GM21515 (cell line): ENCODE measurements at regions not wholly inside any gene's neighbourhood (a gene's known extent, or its start where the extent isn't known, plus 50 kb on each side); places are given as distances from the start of the nearest gene placed in this dataset.

ENCODE experiments used
- ATAC-seq: cut with Tn5 transposase; IDR thresholded peaks from one replicate; pipeline ENCODE4 v1.9.1; 2021; ENCODE audit not compliant: unreplicated experiment

DNA sequence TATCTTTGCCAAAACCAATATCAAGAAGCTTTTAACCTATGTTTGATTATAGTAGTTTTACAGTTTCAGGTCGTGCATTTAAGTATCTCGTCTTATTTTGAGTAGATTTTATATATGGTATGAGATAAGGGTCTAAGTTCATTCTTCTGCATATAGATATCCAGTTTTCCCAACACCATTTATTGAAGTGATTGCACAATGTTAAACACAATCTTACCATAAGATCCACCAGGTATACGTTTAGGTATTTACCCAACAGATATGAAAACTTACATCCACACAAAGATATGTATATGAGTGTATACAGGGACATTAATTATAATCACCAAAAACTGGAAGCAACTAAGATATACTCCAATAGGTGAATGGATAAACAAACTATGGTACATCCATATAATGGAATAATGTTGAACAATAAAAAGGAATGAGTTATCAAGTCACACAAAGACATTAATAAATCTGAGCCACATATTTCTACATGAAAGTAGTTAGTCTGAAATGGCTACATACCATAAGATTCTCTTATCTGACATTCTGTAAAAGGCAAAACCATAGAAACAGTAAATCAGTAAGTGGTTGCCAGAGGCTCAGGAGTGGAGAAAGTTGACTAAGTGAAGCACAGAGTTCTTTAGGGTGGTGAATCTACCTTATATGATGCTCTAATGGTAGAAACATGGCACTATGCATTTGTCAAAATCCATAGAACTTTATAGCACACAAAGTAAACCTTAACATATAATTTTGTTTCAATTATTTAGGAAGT lies 222.6 kb downstream of the NUAK1 start:
- ATAC-seq = no peak

DNA sequence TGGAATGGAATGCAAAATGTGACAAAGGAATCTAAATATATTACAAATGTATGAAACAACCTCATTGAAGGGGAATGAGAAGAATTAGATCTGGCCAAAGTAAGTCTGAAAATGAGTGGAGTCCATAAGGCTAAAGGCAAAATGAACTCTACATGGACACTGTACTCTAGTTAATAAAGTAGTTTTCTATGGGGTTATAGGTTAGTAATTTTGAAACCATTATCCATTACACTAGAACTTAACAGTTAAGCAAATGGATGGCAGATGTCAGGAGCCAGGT lies 222.1 kb downstream of the NUAK1 start:
- no peak for ATAC-seq

DNA sequence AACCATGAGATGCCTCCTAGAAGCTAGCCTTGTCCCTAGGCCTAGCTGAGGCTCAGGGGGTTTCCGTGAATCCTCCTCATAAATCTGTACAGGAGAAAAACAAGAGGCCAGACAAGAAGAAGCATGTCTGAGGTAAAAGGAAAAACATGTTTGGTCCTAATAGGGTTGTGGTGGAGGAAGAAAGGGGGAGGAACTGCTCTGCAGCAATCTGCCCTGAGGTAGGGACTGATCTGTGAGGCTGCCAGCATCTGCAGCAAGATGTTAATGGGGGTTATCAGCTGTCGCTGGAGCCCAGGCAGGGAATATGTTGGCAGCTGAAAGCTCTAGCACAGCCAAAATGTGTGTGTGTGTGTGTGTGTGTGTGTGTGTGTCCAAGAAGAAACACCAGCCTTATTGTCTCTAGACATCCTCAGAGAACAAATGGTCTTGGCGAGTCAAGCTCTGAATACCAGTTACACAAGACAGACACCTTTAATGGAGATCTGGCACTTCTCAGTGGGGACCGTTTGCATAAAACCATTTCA lies 218.5 kb downstream of the NUAK1 start:
- no peak for ATAC-seq

DNA sequence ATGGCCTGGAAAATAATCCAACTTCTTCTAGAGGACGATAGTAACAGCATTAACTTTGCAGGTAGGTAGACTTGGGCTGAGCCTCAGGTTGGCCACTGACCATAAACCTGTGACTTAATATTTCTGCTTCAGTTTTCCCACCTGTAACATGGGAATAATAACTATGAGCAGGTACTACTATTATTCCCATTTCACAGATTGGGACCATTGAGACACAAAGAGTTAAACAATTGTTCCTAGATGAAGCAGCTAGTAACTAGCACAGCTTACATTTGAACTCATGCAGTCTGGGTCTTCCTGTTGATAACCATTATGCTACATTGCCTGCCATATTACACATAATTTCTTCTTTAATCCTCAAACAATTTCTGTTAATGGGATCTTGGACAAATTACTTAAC lies 217.7 kb downstream of the NUAK1 start:
- ATAC-seq = no peak

DNA sequence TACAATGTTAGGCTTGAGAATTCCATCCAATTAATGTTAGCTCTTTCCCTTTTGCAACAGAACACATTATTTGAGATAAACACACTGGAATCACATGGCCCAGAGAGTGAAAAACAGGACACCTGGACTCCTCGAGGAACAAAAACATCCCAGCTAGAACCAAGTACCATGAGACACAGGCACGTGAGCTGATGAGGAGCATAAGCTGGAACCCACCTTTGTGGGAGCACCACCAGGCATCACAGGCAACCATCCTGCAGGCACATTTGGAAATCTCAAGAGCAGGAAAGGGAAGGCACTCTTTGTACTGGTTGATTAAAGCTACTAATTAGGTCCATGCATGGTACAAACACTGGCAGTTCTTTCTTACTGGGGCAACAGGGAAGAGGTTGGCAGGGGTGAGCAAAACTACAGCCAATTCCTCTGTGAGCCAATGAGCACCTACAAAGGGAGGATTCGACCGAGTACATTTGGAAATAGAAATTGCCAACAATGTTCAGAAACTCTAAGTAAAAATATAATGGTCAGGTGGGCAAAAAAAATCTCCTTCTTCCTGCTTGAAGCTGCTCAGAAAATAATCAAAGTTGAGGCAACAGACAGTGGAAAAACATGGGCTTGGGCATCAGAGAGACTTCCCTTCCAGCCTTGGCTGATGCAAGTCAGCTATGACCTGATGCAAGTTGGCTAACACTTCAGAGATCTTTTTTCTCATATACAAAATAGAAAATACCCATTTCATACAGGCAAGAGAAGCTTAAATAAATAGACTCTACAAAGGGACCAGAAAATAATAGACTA lies 216.7 kb downstream of the NUAK1 start:
- ATAC-seq = no peak

DNA sequence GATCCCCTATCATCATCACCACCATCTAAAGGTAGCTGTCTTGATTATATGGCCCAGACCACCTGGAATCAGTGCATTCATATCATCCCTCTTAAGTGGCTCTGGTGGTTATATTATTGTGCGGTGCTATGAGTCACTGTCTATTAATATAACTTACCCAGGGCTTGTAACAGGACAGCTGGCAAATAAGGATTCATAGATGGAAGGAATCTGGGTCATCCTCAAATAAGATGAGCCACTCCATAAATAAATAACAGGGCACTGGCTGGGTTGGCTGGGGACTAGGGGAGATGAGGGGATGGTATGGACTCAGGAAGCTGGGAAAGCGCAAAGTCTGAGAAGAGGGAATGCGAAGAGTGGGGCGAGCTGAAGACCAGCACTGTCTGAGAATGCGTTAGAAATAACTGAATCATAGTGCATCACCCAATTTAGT lies 216.1 kb downstream of the NUAK1 start:
- no peak for ATAC-seq

DNA sequence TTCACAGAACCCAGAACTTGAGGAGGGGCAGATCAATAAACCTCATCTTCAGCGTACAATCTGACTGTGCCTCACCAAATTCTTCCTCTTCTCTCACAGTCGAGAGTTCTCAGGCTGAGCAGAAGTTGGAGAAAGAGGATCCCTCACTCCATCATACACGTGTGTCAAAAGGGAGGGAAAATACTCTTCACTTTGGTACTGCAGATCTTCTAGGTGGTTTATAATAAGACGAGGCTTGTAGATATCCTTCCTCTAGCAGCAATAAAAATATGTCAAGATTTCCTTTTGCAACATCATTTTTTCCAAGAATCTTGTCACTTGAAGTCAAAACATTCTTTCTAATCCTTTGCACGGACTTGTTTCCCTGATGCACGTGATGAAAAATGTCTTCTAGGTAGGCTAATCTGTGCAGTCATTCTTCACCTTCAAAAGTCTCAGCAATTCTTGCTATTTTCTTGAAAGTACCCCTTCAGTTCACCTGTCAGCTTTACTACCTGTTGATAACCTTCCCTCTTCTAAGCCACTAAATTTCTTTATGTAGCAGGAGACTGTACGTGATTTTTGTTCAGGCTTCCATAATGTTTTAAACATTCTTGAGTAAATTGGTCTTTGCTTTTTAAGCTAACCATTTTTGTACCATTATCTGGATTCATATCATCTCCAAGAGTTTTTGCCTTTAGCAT lies 214.1 kb downstream of the NUAK1 start:
- ATAC-seq = no peak

DNA sequence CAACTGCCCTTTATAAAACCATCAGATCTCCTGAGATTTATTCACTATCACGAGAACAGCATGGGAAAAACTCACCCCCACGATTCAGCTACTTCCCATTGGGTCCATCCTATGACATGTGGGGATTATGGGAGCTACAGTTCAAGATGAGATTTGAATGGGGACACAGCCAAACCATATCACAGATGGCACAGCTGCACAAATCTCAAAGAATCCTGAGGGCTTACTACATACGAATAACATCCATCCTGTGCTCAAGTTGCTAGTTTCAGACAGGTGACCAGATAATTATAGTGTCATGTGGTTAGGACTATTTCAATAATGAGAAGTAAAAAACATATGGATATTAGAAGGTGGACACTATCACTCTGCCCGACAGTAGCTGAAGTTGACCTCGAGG lies 211.2 kb downstream of the NUAK1 start:
- ATAC-seq = no peak

DNA sequence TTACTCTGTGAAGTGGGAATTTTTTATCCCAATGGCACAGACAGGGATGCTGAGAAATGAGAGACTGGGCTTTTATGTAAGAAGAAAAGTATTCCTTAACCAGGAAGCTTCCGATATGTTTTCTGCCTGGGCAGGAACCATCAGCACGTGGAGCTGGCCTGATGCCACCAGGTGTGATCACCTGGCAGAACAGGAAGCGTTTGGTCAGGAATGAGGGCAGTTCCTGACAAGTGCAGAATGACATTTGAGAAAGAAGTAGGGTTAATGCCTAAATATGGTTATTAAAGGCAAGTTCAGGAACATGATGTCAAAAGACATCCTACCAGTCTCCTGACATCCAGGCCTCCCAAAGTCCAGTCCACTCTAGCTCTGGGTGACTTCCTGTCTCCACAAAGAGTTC lies 210.3 kb downstream of the NUAK1 start:
- no peak for ATAC-seq

DNA sequence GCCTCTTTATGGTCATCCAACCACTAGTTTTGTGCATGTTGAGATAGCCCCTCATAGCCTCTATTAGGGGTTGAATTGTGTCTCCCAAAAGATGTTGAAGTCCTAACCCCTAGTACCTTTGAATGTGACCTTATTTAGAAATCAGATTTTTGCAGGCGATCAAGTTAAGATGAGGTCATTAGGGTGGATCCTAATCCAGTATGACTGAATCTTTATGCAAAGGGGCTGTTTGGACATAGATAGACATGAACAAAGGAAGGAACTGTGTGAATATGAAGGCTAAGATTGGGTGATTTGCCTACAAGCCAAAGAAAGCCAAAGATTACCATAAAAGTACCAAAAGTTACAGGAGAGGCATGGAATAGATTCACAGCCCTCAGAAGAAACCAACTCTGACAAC lies 209.6 kb downstream of the NUAK1 start:
- no peak for ATAC-seq

DNA sequence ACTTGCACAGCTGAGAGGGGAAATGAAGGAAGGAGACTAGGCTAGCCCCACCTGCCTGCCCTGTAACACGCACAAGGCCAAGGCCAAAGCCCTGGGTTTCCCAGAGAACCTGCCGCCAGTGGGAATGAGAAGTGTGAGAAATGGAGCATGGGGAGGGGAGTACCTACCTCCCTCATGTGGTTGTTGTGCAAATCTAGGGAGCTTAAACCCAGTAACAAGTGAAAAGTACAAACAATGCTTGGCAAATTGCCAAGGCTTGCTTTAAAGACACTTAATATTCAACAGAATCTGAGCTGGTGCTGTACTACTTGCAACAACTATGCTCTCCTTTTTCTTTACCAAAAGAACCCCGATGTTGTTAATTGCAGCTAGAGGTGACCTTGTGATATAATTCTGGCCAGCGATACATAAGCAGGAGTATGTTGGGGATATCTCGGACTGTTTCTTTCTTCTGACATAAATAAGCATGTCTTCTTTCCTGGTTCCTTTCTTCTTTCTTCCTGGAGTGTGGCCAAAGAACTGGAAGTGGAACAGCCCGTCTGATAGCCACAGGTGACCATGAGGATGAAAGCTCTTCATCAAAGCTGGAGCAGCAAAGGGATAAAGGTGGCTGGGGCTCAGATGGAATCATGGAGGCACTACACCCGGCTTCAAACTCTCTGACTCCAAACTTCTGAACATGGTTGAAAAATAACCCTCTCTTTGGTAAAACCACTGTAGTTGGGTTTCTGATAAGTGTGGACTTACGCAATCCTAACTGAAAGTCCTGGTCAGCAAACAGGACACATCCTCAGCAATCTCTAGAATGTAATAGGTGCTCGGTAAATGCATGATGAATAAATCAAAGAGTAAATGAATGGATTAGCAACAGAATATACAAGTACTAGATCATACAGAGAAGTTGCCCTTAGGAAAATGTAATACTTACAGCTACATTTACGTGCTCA lies 207.9 kb downstream of the NUAK1 start:
- no peak for ATAC-seq

DNA sequence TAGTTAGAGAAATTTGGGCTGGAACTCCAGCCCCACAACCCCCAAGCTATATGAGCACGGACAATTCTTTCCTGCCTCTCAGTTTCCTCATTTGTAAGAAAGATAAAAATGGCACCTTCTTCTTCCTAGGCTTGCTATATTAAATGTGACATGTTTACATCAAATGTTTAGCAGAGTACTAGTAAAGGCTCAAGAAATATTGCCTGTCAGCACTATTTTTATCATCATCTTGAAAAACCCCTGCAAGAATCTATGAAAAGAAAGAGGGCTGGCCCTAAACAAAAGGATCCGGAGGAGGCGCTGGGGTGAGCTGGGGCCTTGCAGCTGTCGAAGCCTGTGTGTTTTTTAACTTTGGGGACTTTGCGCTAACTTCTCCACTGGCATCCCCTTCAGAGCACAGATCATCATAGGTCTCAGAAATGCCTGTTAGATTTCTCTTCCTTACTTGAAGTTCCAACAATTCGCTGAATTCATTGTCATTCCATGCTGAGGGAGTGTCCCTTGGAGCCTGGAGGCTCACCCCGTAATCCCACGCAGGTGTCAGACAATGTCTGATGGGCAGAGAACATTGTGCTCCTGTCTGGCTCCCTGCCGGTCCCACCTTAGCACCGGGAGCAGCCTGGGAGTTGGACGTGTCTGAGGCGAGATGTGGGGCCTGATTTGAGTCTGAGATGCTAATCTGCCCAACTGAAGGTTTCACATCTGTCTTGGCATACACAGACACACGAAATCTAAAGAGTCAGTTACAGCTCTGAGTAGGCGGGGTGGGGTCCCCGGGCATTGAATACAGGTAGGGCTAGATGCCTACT lies 206.8 kb downstream of the NUAK1 start:
- no peak for ATAC-seq

DNA sequence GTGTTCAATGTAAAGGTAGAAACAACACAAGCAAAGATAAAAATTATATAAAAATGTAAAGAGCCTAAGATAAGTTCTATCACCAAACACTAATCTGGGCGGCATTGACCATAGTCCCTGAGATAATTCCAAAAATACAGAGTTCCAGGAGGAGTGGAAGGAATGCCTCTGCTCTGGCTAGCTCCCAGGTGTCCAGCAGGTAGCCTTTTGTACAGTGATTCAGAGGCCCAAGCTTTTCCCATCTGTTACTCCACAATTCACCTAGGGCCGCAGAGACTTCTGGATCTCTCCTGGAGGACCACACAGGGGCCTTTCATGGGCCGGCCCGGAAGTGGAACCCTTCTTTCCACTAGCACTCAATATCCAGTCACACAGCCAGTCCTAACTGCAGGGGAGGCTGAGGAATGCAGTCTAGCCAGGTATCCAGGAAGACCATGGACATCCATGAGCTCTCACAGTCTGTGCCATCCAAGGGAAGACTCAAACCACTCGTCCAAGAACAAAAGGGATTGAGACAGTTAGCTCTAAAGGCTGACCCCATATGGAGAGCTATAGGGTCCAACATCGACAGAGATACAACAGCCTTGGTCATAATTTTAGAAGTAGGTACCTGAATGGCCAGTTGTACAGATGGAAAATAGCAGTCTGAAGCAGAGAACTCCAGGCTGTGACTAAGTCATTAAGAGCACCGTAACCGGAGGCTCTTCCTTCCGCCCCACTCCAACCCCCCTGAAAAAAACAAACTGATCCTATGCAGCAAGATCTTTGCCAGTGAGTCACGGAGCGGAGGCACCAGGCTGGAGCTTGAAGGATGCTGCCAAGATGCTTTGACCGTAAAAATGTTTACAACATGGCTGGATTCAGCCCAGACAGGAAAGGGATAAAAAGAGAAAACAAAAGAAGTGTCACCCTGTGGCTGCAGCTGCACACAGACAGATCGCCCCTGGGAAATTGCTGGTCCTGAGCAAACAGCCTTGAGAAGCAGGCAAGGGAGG lies 204.8 kb downstream of the NUAK1 start:
- ATAC-seq = no peak

DNA sequence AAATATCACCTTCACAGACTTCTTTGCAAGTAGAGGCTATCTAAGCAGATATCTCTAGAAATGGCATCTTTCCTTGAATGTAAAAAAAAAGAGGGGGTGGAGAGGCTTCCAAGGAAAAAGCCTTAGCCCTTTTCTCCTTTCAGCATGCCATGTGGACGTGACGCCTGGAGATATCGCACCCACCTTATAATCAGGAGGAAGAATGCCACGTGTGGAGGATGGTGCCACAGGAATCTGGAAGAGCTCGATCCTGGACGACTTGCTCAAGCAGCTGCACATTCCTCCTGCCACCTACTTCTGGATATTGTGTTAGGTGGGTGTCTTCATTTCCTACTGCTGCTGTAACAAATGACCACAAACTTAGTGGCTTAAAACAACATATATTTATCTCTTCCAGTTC lies 203.6 kb downstream of the NUAK1 start:
- no peak for ATAC-seq

DNA sequence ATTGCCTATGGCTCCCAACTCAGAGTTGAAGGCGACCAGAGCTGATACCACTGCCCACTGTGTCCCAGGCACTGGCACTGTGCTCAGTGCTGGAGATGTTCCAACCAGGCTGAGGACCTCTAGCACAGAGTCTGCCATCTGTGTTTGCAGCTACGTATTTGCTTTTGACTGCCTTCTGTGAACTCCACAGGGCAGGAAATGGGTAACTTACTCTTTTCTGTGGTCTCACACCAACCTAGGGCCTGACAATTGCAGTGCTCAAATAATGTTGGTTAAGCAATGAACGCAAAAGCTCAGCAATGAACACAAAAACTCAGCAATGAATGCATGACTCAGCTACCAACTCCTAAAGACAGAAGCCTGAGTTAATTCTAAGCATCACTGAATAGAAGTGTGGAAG lies 202.8 kb downstream of the NUAK1 start:
- ATAC-seq = no peak

DNA sequence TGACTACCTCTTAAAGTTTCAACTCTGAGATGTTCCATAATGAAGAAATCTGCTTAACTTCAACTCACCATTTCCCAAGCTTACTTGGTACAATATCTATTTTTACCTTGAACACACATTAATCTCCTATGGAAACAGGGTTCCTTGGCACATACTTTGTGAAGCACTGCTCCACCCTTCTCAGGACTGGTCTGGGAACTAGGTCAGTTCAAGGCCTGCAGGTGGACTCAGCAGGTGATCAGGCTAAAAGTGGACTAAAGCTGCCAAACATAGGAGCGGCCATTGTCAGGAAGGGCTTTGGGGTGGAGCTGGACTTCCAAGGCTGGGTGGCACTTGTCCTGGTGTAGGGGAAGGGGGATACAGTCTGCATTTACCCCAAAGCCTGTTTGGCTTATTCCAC lies 202.3 kb downstream of the NUAK1 start:
- ATAC-seq = no peak

DNA sequence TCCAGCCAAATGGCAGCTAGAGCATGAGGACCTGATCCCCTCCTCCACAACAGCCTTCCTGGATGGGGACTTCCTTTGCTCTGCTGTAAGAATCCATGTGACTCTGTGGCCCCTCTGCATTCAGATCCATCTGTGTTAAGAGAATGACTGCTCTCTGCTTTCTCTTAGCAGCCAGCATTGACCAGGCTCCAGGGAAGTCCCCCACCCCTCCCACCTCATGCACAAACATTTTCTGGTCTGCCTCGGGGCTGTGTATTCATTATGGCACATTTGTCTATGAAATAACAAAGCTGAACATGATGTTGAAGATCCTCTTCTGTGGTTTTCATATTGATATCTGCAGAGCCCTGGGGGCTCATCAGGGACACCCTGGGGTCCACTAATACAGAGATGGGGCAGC lies 201.7 kb downstream of the NUAK1 start:
- no peak for ATAC-seq

DNA sequence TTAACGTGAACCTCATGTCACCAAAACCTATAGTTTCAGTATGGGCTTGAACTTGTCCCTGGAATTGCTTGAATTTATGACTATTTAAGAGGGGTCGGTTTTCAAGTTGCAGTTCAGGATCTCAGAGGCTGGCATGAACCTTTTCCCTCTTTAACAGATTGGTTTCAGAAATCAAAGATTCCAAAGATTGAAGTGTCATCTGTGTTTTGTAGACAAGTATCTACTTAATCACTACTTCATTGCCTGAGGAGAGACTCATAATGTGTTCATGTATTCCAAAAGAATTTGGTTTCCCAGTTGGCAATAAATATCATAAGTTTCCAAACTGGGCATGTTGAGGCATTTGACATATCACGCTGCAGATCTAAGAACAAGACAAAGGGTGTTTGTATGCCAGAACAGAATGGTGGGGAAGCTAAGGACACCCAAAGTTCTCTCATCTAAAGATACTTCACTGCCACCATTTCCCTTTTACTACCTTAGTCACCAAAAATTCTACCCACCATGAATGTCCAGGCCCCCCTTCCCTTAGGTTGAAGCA lies 199.5 kb downstream of the NUAK1 start:
- ATAC-seq = no peak

DNA sequence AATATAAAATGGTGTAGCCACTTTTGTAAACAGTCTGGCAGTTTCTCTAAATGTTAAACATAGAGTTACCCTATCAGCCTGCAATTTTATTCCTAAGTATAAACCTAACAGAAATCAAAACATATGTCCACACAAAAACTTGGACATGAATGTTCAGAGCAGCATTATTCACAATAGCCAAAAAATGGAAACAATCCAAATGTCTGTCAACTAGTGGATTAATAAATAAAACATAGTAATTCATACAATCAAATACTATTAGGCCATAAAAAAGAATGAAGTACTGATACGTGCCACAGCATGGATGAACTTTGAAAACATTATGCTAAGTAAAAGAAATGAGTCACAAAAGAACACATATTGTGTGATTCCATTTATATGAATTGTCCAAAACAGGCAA lies 196.5 kb downstream of the NUAK1 start:
- ATAC-seq = no peak
